ENCODE measurements at regions not wholly inside any gene's neighbourhood (a gene's known extent, or its start where the extent isn't known, plus 50 kb on each side); places are given as distances from the start of the nearest gene placed in this dataset.

DNA sequence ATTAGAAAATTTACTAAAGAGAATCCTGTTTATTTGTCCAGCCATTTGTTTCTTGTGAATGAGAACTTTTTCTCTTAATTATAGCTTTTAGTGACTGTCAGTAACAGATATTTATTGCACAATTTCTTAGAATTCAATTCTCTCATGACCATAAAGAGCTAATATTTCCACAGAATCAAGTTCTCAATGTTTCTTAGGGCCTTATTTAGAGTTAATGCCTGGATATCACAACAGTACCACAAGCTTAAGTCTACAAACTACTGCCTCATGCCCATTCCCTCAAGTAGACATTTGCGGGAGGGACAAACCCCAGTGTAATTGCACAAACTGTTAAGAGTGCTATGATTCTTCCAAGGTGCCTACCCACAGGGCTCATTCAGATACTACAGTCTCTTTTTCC is 199.7 kb upstream of the POU2AF2 start:
- no peak for TF ChIP-seq POLR2A (IDR thresholded peaks at IDR 0.05)
- TF ChIP-seq, protein P1, sequence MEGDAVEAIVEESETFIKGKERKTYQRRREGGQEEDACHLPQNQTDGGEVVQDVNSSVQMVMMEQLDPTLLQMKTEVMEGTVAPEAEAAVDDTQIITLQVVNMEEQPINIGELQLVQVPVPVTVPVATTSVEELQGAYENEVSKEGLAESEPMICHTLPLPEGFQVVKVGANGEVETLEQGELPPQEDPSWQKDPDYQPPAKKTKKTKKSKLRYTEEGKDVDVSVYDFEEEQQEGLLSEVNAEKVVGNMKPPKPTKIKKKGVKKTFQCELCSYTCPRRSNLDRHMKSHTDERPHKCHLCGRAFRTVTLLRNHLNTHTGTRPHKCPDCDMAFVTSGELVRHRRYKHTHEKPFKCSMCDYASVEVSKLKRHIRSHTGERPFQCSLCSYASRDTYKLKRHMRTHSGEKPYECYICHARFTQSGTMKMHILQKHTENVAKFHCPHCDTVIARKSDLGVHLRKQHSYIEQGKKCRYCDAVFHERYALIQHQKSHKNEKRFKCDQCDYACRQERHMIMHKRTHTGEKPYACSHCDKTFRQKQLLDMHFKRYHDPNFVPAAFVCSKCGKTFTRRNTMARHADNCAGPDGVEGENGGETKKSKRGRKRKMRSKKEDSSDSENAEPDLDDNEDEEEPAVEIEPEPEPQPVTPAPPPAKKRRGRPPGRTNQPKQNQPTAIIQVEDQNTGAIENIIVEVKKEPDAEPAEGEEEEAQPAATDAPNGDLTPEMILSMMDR (IDR thresholded peaks at IDR 0.05): no peak

All from thyroid gland (tissue), 4 donors.